ENCODE measurements at regions not wholly inside any gene's neighbourhood (a gene's known extent, or its start where the extent isn't known, plus 50 kb on each side); places are given as distances from the start of the nearest gene placed in this dataset.

DNA sequence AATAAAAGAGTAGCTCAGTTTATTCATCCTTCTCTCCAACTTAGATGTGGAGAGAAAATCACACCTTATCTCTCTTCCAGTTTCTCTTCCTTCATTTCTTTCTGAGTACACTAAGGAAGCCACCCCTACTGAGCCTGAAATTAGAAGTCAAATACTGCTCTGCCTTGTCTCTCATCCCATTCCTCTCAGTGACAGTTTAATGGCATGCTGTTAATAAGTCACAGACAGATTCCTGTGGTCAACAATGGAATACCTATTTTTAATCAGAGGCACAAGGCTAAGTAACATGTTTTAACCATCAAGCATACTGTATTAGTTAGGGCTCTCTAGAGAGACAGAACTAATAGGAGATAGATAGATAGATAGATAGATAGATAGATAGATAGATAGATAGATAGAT lies 253.2 kb downstream of the HTR7 start:
- no peaks in the 10 kb centered on the region for H3K9me3 ChIP-seq (ENCODE audit: low read depth, low read length)
- H3K79me2 ChIP-seq (ENCODE audit: insufficient read depth, low read length), result no peaks in the 10 kb centered on the region
- no peak overlapping the region for H3K4me3 ChIP-seq (ENCODE audit: insufficient read depth, low read length)
- no peaks in the 10 kb centered on the region for H3K36me3 ChIP-seq (ENCODE audit: insufficient read depth, low read length)
- H3K27me3 ChIP-seq (ENCODE audit: insufficient read depth, low read length), result peaks cover 4% of the 10 kb centered on the region
- H2AFZ ChIP-seq (ENCODE audit: low read length), result no peak overlapping the region
- DNase-seq (ENCODE audit: insufficient read length, low spot score, missing footprints), result no peak
- no peak overlapping the region for H3K4me2 ChIP-seq (ENCODE audit: insufficient read depth, low read length)
- no peaks in the 10 kb centered on the region for H4K20me1 ChIP-seq (ENCODE audit: insufficient read depth, low read length)
- no peak for TF ChIP-seq CTCF (IDR thresholded peaks at IDR 0.05; ENCODE audit: extremely low read depth, low read depth, low read length)
- H3K4me1 ChIP-seq (ENCODE audit: insufficient read depth, low read length), result peaks cover 7% of the 10 kb centered on the region
- no peak overlapping the region for H3K27ac ChIP-seq (ENCODE audit: low read depth, low read length)

DNA sequence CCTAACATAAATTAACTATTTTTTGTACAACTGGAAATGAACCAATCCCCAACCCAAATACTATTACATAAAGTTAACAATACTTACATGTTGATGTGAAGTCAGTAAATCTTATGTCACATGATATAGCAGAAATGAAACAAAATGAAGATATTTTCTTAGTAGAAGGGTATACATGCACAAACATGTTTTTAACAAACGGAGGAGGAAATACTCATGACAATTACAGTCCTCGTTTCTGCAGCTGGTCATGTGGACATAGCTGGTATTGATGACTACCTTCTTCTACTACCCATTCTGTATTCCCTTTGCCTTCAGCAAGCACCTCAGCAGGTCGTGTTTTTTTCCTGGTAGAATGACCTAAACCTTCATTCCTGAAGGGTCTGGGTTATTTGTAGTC lies 252.3 kb downstream of the HTR7 start:
- H3K27ac ChIP-seq (ENCODE audit: low read depth, low read length), result no peak overlapping the region

GRCh38 chr10:90612276-90612675 lies 245.6 kb downstream of the HTR7 start:
- H3K9me3 ChIP-seq (ENCODE audit: low read depth, low read length), result no peaks in the 10 kb centered on the region
- no peak overlapping the region for H3K4me2 ChIP-seq (ENCODE audit: insufficient read depth, low read length)
- no peak for DNase-seq (ENCODE audit: insufficient read length, low spot score, missing footprints)
- no peaks in the 10 kb centered on the region for H3K36me3 ChIP-seq (ENCODE audit: insufficient read depth, low read length)
- peaks cover 11% of the 10 kb centered on the region for H3K27me3 ChIP-seq (ENCODE audit: insufficient read depth, low read length)
- no peak for TF ChIP-seq CTCF (IDR thresholded peaks at IDR 0.05; ENCODE audit: extremely low read depth, low read depth, low read length)
- no peak overlapping the region for H2AFZ ChIP-seq (ENCODE audit: low read length)
- H4K20me1 ChIP-seq (ENCODE audit: insufficient read depth, low read length), result no peaks in the 10 kb centered on the region
- H3K4me3 ChIP-seq (ENCODE audit: insufficient read depth, low read length), result no peak overlapping the region
- H3K79me2 ChIP-seq (ENCODE audit: insufficient read depth, low read length), result no peaks in the 10 kb centered on the region
- peaks cover 2% of the 10 kb centered on the region for H3K4me1 ChIP-seq (ENCODE audit: insufficient read depth, low read length)
- H3K27ac ChIP-seq (ENCODE audit: low read depth, low read length), result no peak overlapping the region

More for the DNA sequence above, 252.3 kb downstream of the HTR7 start:
- H4K20me1 ChIP-seq (ENCODE audit: insufficient read depth, low read length), result no peaks in the 10 kb centered on the region
- DNase-seq (ENCODE audit: insufficient read length, low spot score, missing footprints), result no peak
- H3K27me3 ChIP-seq (ENCODE audit: insufficient read depth, low read length), result peaks cover 4% of the 10 kb centered on the region
- H2AFZ ChIP-seq (ENCODE audit: low read length), result no peak overlapping the region
- H3K4me3 ChIP-seq (ENCODE audit: insufficient read depth, low read length), result no peak overlapping the region
- no peak overlapping the region for H3K4me2 ChIP-seq (ENCODE audit: insufficient read depth, low read length)
- H3K4me1 ChIP-seq (ENCODE audit: insufficient read depth, low read length), result peaks cover 7% of the 10 kb centered on the region
- H3K36me3 ChIP-seq (ENCODE audit: insufficient read depth, low read length), result no peaks in the 10 kb centered on the region
- no peaks in the 10 kb centered on the region for H3K79me2 ChIP-seq (ENCODE audit: insufficient read depth, low read length)
- H3K9me3 ChIP-seq (ENCODE audit: low read depth, low read length), result no peaks in the 10 kb centered on the region
- TF ChIP-seq CTCF (IDR thresholded peaks at IDR 0.05; ENCODE audit: extremely low read depth, low read depth, low read length), result no peak

DNA sequence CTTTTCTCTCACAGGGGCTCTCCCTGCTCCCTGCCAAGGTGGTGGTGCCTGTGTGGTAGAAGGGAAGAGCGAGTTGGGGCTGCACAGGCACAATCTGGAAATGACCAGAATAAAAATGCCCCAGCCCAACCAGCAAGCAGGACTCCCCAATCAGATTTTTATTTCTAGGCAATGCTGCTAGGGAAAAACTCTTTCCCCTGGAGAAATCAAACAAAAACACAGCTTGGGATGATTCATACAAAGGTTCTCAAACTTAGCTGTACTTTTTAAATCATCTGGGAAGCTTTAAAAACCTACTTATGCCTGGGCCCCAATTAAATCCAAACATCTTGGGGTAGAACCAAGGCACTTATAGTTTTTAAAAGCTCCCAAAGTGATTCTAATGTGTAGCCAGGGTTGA lies 243.2 kb downstream of the HTR7 start:
- peaks cover 16% of the 10 kb centered on the region for H3K27me3 ChIP-seq (ENCODE audit: insufficient read depth, low read length)
- no peak overlapping the region for H3K27ac ChIP-seq (ENCODE audit: low read depth, low read length)
- H4K20me1 ChIP-seq (ENCODE audit: insufficient read depth, low read length), result no peaks in the 10 kb centered on the region
- H3K4me3 ChIP-seq (ENCODE audit: insufficient read depth, low read length), result no peak overlapping the region
- no peak overlapping the region for H2AFZ ChIP-seq (ENCODE audit: low read length)
- peaks cover 2% of the 10 kb centered on the region for H3K4me1 ChIP-seq (ENCODE audit: insufficient read depth, low read length)
- no peaks in the 10 kb centered on the region for H3K9me3 ChIP-seq (ENCODE audit: low read depth, low read length)
- DNase-seq (ENCODE audit: insufficient read length, low spot score, missing footprints), result peak; percentile 43
- no peaks in the 10 kb centered on the region for H3K36me3 ChIP-seq (ENCODE audit: insufficient read depth, low read length)
- no peaks in the 10 kb centered on the region for H3K79me2 ChIP-seq (ENCODE audit: insufficient read depth, low read length)
- no peak overlapping the region for H3K4me2 ChIP-seq (ENCODE audit: insufficient read depth, low read length)
- no peak for TF ChIP-seq CTCF (IDR thresholded peaks at IDR 0.05; ENCODE audit: extremely low read depth, low read depth, low read length)
